GM23338 (cell line): ENCODE measurements at regions not wholly inside any gene's neighbourhood (a gene's known extent, or its start where the extent isn't known, plus 50 kb on each side); places are given as distances from the start of the nearest gene placed in this dataset.

Source experiments
- CREB1 ChIP-seq: fragments of 250-450 bp; sonication (Bioruptor Pico); IDR thresholded peaks from 2 replicates; pipeline ENCODE4 v1.5.0; 2020; ENCODE audit warnings: low read depth, mild to moderate bottlenecking, moderate library complexity
- CTCF ChIP-seq, 2 experiments: fragments of 200-600 bp in 1 of 2; sonication (generic) in 1 of 2; conservative IDR thresholded peaks; 2 replicates each; pipeline versions ENCODE4 v1.5.1 to v1.6.1; 2016 to 2017; ENCODE audit warnings: antibody characterized with exemption in 2 of 2, low read depth in 2 of 2, mild to moderate bottlenecking in 2 of 2, moderate library complexity in 1 of 2
- ETS1 ChIP-seq: IDR thresholded peaks from 2 replicates; pipeline ENCODE4 v1.6.1; 2016; ENCODE audit warnings: antibody characterized with exemption
- EZH2 ChIP-seq: fragments of 200-600 bp; sonication (generic); IDR thresholded peaks from one replicate; pipeline ENCODE4 v1.8.0; 2017; ENCODE audit warnings: antibody characterized with exemption, mild to moderate bottlenecking, low read depth; ENCODE audit not compliant: unreplicated experiment
- EZH2phosphoT487 ChIP-seq: fragments of 200-600 bp; sonication (generic); IDR thresholded peaks from one replicate; pipeline ENCODE4 v1.8.1; 2018; ENCODE audit warnings: antibody characterized with exemption; ENCODE audit not compliant: unreplicated experiment
- POLR2AphosphoS5 ChIP-seq: IDR thresholded peaks from 2 replicates; pipeline ENCODE4 v1.6.1; 2016; ENCODE audit warnings: antibody characterized with exemption, low read depth
- REST ChIP-seq: IDR thresholded peaks from one replicate; pipeline ENCODE4 v1.6.1; 2018; ENCODE audit warnings: antibody characterized with exemption; ENCODE audit not compliant: unreplicated experiment

- TF ChIP-seq CTCF (conservative IDR thresholded peaks at IDR 0.05; ENCODE audit: low read depth in 2 of 2) (no peak), CREB1 (CRISPR knock-in tag) (no peak), EZH2 (no peak), POLR2AphosphoS5 (no peak), ETS1 (no peak), REST (no peak), EZH2phosphoT487 (no peak)
Observed at GRCh38 chr20:10167594-10167993, 51.0 kb upstream of the SNAP25 start.
